ENCODE measurements at regions not wholly inside any gene's neighbourhood (a gene's known extent, or its start where the extent isn't known, plus 50 kb on each side); places are given as distances from the start of the nearest gene placed in this dataset.

GRCh38 chr3:178386401-178386800 is 149.8 kb upstream of the KCNMB2 start:
- TF ChIP-seq CTCF (IDR thresholded peaks at IDR 0.05) (no peak), POLR2A (IDR thresholded peaks at IDR 0.05) (no peak)
- DNase-seq, result no peak
- no peaks in the 10 kb centered on the region for H3K27me3 ChIP-seq
- H3K9me3 ChIP-seq (replicated peaks in 1 of 3), result peaks cover 0 to 2% (median 0%) of the 10 kb centered on the region in 3 donors
- no peak overlapping the region for H3K27ac ChIP-seq
- WGBS, 4 donors, result 76 to 83% (median 82%) methylated on average over 5 of the region's 5 CpGs
- H3K4me3 ChIP-seq, result no peak overlapping the region
- peaks cover 19 to 35% of the 10 kb centered on the region in 2 donors for H3K4me1 ChIP-seq (replicated peaks in 1 of 2)
- H3K36me3 ChIP-seq (replicated peaks in 1 of 2), result no peaks in the 10 kb centered on the region
- intact Hi-C loops (cut with DNase I), result no loop called here

DNA sequence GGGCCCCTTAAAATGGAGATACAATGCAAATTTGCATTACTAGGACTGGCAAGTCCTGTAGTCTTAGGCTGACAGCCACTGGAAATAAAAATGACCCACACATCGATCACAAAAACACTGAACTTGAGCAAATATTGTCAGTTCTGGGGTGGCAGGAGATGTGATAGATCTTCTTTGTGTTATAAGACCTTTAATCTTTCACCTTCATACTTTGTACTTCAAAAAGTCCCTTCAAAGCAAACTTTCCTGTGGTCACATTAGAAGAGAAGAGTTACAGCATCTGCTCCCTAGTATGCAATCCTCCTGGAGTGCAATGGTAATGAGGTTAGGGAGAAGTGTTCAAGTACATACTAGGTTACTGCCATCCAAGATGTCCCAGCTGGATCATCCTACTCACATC is 149.4 kb upstream of the KCNMB2 start:
- Histone ChIP-seq H3K4me1 (replicated peaks in 1 of 2) (peaks cover 17 to 33% of the 10 kb centered on the region in 2 donors), H3K36me3 (replicated peaks in 1 of 2) (no peaks in the 10 kb centered on the region), H3K9me3 (replicated peaks in 1 of 3) (no peaks in the 10 kb centered on the region), H3K27me3 (no peaks in the 10 kb centered on the region), H3K27ac (no peak overlapping the region), H3K4me3 (no peak overlapping the region)
- DNase-seq, result no peak
- intact Hi-C loops (cut with DNase I), result no loop called here
- WGBS, 4 donors, result 79 to 96% (median 88%) methylated on average over 1 of the region's 1 CpG
- TF ChIP-seq POLR2A (IDR thresholded peaks at IDR 0.05) (no peak), CTCF (IDR thresholded peaks at IDR 0.05) (no peak)

DNA sequence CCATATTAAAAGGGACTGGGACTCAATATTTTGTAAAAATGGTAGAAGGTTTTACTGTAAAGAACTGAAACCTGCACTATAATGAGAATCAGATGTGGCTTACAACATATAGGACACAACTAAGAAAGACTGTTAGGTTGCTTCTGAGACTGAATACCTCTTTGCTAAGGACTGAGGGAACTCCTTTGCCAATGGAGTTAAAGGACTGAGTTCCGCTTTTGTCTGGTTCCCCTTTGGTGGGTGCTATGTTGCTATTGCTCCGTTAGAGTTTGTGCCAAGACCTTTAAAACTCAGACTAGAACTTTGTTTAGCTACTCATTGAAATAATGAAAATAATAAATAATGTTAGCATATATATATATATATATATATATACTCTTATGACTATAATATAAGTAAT is 147.8 kb upstream of the KCNMB2 start:
- Histone ChIP-seq H3K9me3 (replicated peaks in 1 of 3) (no peaks in the 10 kb centered on the region), H3K27ac (no peak overlapping the region), H3K4me1 (replicated peaks in 1 of 2) (peaks cover 7 to 18% of the 10 kb centered on the region in 2 donors), H3K36me3 (replicated peaks in 1 of 2) (no peaks in the 10 kb centered on the region), H3K27me3 (no peaks in the 10 kb centered on the region), H3K4me3 (no peak overlapping the region)
- intact Hi-C loops (cut with DNase I), result no loop called here
- 77 to 97% (median 85%) methylated on average over 2 of the region's 2 CpGs for WGBS, 4 donors
- DNase-seq, result no peak
- TF ChIP-seq CTCF (IDR thresholded peaks at IDR 0.05), result no peak
- TF ChIP-seq POLR2A (IDR thresholded peaks at IDR 0.05), result no peak

- no peak overlapping the region for H3K4me3 ChIP-seq
- no peak for TF ChIP-seq POLR2A (IDR thresholded peaks at IDR 0.05)
- no peak for TF ChIP-seq CTCF (IDR thresholded peaks at IDR 0.05)
- no peaks in the 10 kb centered on the region for H3K36me3 ChIP-seq (replicated peaks in 1 of 2)
- intact Hi-C loops (cut with DNase I), result no loop called here
- H3K9me3 ChIP-seq (replicated peaks in 1 of 3), result no peaks in the 10 kb centered on the region
- peaks cover 7 to 14% of the 10 kb centered on the region in 2 donors for H3K4me1 ChIP-seq (replicated peaks in 1 of 2)
- no peaks in the 10 kb centered on the region for H3K27me3 ChIP-seq
- no peak for DNase-seq
- 49 to 54% (median 50%) methylated on average over 1 of the region's 1 CpG for WGBS, 4 donors
- no peak overlapping the region for H3K27ac ChIP-seq
Measured at GRCh38 chr3:178389258-178389657, 147.0 kb upstream of the KCNMB2 start.

Data from adrenal gland (tissue), 9 donors.